HG03039 (cell line): ENCODE measurements at regions not wholly inside any gene's neighbourhood (a gene's known extent, or its start where the extent isn't known, plus 50 kb on each side); places are given as distances from the start of the nearest gene placed in this dataset.

ENCODE experiments used
- ATAC-seq: cut with Tn5 transposase; IDR thresholded peaks from one replicate; pipeline ENCODE4 v1.9.1; 2021; ENCODE audit warnings: mild to moderate bottlenecking, moderate library complexity; ENCODE audit not compliant: unreplicated experiment

DNA sequence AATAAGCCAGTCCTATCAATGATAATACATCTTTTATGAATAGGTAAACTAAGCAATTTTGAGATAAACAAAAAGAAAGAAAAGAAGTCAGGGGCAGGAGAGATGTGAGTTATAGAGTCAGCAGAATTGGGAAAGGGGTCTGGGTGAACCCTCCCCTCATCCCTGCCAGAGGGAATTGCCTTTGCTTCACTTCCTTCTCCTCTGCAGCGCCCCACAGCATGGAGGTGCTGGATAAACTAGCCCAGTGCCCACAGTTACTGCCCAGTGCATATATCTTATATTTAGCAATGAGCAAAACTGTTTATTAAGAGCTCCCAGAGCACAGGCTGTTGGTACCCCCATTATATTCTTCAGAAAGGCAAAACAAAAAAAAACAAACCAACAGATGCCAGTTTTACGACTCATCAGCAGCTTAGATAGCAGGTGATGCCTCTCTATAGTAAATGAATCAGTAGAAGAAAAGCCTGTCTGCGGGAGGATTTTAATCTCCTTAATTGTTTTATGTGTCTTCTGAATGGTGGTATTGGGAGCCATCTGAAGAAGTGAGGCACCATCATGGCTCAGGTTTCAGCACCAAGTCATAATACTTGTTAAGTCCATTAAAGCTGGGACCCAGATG is 419.2 kb downstream of the EPM2A start:
- ATAC-seq: no peak

DNA sequence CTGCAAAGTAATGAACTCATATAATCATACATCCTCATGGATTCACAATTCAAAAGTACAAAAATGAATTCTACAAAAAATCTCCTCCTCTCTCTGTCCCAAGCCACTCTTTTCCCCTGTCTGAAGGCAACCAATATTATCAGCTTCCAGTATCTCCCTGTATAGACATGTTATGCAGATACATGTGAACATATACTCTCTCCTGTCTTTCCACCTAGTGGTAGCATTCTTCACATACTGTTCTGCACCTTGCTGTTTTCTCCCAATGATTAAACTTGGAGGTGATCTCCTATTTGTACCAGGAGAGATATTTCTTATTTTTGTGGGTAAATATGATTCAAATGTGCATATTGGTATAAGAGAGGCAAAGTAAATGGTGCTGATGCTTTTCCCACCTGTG is 416.4 kb downstream of the EPM2A start:
- no peak for ATAC-seq

DNA sequence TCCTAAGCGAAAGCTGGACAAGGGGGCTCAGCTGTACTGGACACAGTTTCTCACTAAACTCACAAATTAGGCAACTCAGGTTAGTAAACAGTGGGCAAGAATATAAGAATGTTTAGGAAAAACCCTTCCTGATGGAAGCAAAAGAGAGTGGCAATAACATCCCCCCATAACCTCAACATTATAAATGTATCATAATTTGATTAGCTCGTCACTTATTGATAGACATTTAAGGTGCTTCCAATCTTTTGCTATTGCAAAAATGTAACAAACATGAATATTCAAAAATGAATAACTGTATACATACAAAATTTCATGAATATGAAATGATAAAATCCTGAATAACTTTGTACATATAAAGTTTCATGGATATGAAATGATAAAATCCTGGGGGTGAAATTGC is 415.7 kb downstream of the EPM2A start:
- ATAC-seq: no peak

DNA sequence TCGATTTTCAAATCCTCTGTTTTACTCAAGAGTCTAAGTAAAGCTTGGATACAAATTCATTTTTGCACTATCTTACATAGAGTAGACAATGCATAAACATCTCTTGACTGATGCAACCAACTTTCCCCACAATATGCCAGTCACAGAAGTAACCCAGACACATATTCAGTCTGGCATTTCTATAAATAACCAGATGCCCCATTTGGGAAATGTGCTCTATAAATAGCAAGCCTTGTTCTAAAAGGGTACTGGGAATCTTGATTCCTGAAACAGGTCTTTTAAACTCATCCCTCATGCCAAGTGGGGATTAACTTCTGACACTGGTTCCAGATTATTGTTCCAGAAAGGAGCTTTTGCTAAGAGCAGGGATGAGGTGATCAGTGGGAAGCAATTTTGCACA is 411.7 kb downstream of the EPM2A start:
- no peak for ATAC-seq

DNA sequence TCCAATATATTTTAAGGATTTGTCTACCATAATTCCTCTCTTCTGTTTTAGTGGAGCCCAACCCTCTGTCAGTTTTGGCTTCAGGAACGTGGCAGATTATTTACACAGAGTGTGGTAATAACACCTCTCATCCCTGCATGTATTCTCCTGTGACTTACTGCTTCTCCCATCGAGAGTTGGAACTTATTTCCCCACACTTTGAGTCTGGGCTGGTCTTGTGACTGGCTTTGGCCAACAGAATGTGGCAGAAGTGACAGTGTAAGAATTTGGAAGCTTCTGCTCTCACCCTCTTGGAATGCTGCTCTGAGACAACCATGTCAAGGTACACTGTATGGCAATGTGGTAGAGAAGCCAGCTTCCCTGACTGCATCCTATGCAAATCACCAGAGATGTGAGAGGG is 407.7 kb downstream of the EPM2A start:
- ATAC-seq: no peak

DNA sequence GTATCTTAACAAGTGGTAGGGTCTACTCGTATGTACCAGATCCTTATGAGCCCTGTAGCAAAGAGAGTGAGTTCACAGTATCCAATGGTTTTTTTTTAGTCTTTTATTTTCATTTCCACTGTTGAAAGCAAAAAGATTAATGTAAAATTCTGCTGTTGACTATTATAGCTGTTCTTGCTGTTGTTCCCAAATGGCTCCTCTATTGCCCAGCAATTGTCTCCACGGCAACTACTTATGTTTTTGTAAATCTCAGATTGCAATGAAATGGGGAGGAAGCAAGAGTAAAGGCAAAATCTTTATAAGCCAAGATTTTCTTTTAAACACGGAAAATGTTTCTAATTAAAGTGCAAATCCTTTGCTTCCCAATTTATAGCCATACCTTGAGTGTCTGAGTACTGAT is 406.1 kb downstream of the EPM2A start:
- ATAC-seq: no peak

DNA sequence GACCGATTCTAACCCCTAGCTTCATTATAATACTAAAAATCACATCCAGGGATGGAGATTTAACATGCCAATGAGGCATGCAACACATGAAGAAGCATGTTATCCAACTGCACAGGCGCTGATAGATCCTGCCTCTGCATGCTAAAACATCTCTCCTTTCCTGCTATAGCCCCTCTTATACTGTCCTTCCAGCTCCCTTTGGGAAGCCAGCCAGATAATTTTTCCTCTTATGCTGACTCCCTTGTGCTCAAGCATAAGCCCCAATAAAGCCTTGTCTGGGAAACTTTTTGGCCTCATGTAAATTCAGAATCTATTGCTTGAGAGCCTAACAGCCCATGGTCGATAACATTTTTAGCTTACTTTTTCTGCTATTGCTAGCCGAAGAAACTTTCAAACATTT is 404.3 kb downstream of the EPM2A start:
- ATAC-seq: no peak

DNA sequence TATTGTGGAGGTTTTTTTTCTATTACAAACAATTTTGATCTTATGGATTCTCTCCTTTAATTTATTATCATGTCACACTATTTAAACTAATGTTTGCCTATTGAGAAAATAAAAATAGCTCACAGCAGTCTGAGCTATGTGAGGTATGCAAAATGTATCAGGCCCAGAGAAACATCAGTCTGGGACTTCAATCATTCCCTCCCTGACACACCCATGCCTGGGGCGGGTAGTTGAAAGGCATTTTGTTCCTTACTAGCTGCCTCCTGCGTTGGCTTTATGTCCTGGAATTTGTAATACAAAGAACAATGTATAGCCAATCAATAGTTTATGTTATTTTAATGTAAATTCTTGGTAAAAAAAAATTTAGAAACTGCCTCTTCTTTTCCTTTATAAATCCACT is 403.3 kb downstream of the EPM2A start:
- ATAC-seq: no peak

DNA sequence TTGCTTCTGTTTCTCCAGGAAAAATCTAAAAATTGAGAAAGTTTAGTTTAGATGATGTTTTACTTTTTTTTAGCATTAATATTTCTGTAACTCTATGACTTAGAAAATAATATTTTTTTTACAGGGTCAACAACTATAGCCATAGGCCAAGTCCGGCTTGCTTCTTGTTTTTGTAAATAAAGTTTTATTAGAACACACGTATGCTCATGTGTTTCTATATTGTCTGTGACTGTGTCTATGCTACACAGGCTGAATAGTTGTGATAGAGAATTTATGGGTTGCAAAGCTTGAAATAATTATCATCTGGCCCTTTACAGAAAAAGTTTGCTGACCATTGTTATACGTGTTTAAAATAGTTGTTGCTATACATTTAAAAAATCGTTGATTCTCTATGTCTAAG is 399.2 kb downstream of the EPM2A start:
- ATAC-seq: no peak

DNA sequence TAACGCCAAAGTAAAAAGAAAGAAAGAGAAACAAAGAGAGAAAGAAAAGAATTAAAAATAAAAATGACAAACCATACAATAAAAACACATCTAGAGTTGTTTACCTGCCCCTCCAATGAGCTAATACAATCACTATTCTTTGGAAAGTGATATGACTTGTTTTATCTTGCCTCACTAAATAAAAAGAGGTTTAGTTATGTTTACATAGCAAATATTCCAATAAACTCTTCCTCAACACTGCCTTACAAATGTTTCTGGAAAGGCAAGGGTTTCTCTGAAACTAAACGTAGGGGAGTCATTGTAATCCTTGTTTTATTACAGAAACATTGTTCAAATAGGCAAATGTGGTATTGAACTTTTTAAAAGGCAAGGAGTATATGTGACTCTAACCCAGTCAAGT is 396.2 kb downstream of the EPM2A start:
- no peak for ATAC-seq

DNA sequence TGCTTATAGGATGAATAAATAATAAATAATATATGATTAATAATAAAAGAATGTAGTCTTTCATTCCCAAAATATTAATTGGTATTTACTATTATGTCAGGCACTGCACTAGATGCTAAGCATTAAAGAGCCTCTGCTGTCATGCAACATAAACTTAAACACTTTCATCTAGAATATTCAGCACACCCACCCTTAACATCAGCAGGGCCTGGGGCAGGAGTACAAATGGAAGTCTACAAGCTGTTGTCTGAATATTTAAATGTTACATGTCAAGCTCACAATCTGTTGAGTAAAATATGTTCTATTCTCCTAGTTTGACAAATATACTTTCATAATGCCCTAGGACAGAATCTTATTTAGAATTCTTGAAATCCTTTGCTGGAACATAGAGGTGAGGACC is 395.1 kb downstream of the EPM2A start:
- no peak for ATAC-seq

DNA sequence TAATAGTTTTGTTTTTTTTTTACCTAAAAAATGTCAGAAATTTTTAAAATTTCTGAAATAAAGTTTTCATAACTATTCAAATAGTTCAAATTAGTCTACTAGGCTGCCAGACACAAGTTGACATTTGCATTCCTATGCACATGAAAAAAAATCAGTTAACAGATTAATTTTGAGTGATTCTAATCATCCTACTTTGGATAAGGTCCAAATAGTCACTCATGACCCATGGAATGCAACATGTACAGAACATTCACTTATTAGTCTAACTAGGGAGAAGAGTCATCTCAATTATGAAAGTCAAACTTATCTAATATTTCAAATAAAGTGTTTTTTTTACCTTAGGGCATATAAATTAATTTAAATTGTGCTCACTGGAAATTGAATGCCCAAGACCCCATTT is 390.2 kb downstream of the EPM2A start:
- no peak for ATAC-seq

DNA sequence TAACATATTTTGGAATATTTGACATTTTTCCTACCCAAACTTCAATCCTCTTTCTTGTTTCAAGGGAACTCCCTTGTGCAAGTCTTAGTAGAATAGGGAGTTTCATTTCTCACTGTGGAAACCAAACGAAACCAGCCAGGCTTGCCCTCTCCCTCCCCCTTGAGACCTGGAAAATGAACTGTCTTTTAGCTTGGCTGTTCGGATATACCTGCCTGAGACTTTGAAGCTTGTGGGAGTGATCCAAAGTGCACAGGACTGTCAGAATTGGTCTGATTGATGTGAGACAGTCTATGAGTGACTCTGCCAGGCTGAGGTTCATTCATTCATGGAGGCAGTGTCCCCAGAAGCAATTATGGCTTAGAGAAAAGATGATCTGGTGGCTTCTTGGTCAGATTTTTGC is 388.1 kb downstream of the EPM2A start:
- no peak for ATAC-seq

DNA sequence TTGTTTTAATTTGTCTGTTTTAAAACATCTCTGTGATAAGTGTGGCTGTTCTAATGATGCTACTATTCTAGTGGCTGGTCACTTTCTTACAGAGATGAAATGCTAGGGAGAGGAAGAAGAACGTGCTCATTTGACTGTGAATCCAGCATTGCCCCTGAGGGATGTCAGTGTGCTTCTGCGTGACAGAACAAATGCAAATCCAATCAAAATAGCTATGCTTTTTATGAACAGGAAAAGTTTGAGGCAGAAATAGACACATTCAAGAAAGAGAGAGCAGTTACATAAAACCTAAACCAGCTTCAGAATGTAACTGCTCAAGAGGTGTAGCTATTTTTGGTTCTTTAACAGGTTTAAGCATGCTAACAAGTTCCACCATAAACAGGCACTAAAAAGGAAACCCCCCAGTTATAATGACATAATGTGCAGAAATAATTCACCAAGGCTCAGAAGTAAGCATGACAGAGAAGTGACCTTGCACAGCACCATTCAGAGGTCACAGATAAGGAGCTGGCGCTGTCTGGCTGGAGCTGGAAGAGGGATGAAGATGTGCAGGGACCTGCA is 385.3 kb downstream of the EPM2A start:
- ATAC-seq: peak; percentile 65

DNA sequence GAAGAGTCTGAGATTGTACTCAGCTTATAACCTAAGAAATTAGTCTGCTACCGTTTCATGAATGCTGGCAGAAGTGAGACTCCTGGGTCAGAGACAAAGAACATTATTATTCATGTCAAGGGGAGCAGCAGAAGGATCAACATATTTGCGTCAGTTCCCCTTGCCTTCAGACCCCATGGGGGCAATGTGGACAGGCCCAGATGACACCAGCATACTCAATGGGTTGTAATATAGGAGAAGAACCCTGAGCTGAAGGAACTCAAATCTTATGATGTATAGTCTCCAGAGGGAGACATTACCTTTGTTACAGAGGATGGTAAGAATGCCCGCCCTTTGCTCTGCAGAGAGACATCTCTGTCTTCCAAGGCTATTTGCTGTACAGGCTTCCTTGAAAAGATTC is 384.4 kb downstream of the EPM2A start:
- no peak for ATAC-seq

DNA sequence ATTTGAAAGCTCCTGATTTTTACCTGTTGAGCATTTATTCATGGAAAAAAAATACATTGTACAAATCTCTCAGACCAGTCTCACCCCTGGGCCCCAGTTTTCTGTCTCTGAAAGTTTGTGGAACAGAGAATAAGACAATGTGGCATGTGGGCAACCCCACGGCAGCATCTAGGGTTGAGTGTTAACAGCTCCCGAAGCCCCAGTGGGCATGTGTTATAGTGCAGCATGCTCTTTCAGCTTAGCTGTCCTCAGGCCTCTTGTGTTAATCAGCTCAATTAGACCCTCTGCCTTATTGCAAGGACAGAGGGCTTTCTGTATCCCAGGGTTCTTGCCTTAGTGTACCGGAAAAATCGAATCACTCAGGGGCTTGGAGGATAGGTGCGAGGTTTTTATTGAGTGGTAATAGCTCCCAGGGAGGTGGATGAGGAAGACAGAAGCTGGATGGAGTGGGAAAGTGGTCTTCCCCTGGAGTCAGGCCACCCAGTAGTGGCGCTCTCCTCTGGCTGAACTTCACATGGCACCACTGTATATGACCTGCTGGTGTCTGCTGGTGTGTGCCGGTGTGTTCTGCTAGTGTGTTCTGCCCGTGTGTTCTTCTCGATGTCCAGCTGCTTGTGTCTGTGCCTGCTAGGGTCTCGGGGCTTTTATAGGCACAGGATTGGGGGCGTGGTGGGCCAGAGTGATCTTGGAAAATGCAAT is 382.8 kb downstream of the EPM2A start:
- no peak for ATAC-seq

DNA sequence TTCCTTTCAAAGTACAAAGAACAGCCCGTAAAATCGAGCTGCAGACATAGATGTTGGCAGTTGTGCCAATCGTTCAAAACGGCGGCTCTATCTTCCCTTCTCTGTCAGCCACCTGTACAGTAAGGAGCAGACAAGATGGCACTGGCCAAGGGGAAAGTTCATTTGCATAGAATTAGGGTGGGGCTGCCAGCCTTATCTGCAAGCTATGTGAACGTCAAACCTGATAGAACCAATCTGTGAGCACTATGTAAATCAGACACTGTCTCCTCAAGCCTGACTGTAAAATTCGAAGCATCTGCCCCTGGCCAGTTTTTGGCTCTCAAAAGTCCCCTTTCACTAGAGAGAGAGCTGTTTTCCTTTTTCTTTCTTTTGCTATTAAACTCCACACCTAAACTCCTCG is 374.5 kb downstream of the EPM2A start:
- ATAC-seq: no peak

DNA sequence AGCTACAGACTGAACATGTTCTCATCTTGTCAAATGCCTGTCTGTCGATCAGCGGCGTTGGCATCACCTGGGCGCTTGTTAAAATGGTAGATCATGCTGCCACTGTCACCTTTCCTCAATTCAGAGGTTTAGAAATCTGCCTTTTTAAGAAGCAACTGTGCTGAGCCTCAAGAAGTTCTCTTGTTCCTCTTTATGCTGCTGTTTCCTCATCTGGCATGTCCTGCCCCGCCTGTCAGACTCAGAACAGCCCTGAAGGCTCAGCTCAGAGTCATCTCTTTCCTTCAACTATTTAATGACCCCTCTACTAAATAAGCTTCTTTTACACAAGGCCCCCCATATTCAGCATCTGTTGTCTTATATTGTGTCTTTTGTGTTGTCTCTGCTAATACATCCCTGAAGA is 368.2 kb downstream of the EPM2A start:
- ATAC-seq: no peak

DNA sequence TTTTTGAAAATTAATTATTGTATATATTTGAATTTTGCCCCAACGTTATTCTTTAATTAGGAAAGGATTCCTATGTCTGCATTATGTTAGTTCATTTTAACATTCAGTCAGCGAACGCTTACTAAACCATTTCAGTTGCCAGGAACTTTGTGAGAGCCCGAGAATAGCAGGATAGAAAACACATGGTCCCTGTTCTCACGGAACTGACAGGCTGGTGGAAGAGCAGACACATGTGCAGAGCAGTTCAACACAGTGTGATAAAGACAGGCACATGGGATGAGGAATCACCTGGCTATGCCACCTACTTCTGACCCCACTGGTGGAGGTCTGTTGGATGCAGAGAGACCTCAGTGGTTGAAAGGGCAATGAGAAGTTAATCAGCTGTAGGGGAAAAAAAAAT is 367.2 kb downstream of the EPM2A start:
- ATAC-seq: no peak

DNA sequence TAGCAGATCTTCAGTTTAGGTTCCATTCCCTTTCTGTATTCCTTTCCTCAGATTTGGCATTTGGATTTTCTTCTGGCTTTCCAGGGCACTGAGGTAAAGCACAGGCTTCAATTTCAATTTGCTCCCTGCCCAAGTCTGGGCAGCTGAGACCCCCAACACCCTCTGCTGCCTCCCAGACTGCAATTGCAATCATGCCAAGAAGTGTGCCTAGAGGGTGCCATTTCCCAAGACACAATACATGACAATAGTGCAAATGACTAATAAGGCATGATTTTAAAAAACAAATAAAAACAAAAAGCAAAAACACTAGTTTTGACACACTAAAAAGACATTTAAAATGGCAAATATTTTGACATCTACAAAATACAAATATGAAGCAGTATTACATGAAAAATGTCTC is 364.8 kb downstream of the EPM2A start:
- no peak for ATAC-seq

DNA sequence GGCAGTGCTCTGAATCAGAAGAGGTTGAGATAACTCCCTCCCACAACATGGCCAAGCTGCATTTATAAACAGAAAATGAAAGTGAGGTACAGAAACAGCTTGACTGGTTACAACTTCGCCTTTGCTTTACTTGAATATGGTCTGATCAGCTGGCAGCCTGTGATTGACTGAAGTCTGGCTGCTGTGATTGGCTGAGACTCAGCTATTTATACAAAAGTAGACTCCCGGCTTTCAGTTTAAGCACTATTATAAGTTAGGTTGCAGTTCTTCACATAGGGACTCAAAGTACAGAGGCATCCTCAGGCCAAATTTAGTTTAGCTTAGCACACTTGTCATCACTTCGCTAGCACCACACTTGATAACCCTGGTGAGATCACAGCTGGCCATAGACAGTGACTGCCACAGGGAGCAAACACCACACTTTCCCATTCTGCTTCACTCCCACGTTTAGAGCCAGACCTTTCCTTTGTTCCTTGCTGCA is 362.6 kb downstream of the EPM2A start:
- ATAC-seq: peak; percentile 98

DNA sequence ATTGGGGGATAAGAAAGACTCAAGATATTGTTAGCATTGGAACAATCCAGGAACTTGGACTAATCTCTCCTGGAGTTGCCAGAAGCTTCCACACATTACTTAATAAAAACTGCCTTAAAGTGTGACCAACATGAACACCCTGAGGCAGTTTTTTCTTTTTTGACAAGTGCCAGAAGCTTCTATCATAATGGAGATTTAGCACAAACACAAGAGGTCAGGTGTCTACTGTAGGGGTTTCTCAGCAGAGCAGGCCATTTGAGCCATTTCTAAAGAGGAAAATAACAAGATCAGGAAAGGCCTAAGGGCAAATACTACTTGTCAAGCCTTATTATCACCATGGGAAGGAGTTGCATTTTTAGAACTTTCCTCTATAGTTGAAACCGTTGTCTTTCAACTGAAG is 361.5 kb downstream of the EPM2A start:
- ATAC-seq: no peak

DNA sequence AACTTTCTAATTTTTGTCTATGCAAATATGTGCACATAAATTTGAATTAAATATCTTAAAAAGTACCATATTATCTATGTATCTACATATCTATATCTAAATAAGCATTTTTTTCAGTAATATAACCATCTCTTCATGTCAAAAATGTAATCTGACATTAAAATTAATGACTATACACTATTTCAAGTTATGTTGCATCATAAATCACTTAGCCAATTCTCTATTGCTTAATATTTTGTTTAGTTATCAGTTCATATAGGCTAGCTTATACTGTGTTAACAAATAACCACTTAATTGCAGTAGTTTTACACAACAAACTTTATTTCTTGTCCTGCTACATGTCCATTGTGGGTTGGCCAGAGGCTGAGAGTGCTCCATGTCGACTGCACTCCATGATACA is 360.8 kb downstream of the EPM2A start:
- no peak for ATAC-seq
